NOMO-1 treated with dmso at 0.1 percent for 144 hours (cell line): ENCODE measurements at regions not wholly inside any gene's neighbourhood (a gene's known extent, or its start where the extent isn't known, plus 50 kb on each side); places are given as distances from the start of the nearest gene placed in this dataset.
"Not testable (repeated sequence)": the region's sequence is repeated elsewhere in the genome, so short reads cannot be mapped to it uniquely, and the experiment has no call there.

ENCODE experiments used
- DNase-seq: peaks from one replicate; lab custom pipeline; 2025; ENCODE audit not compliant: unreplicated experiment; lab: John Stamatoyannopoulos, UW

DNA sequence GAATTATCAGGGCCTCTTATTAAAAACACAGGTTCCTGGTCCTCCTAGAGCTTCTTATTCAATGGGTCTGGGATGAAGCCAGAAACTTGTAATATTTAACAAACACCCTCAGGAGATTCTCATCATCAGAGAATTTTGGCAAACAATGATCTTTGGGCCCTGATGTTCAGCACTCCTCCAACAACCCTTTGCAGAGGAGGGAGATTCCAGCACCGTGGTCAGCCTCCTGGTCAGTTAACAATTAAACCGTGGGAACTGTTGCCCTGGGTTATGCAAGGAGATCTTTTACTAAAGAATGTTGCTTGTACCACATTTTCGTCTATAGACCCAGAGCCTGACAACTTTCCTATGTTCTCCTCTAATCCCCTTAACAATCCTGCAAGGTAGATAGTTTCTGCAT lies 294.4 kb downstream of the PLPP3 start:
- no peak for DNase-seq

DNA sequence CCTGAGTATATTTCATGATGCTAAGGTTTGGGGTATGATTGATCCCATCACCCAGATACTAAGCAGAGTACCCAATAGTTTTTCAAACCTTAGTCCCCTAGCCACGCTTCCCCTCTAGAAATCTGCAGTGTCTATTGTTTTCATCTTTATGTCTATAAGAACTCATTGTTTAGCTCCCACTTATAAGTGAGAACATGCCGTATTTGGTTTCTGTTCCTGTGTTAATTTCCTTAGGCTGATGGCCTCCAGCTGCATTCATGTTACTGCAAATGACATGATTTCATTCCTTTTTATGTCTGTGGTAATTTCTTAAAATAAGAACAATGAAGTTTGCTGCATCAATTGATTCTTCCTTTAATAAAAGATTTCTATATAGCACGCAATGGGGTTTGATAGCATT lies 301.3 kb downstream of the PLPP3 start:
- no peak for DNase-seq

DNA sequence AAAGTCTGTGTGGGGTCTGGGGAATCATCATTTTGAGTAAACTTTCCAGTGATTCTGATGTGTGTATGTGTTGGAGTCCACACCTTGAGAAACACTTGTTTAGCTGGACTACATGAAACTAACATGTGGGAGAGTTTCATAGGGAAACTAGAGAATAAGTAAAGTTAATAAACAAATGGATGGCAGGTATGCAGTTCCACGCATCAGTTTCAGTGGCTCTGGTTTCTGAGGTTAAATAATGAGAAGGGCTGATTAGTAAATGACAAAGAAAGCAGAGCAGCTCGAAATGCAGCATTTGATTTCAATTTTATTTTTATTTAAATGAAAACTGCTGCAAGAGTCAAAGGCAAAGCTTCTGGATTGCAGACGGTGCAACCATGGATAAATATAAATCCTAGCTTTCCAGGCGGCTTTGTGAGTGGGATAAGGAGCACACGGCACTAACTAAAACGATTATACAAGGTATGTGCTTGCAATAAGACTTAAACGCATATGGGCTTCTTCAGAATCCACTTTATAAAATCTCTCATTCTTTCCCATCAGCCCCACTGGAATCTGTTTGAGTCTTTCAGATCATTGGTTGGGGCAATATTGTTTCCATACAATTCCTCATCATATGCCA lies 310.7 kb downstream of the PLPP3 start:
- no peak for DNase-seq

DNA sequence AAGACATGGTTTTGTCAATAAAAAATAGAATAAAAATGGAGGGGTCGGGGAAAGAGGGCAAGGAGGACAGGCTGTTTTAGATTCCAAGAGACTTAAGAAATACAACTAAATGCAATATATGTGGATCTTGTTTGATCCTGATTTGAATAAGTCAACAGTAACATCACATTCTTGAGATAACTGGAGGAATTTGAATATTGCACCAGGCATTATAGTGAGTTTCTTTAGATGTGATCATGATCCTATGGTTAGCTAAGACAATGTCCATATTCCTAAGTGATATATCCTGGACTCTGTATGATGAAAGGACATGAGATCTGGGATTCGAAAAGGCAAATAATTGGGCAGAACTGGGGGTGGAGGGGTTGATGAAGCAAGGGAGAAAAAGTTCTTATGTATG lies 311.8 kb downstream of the PLPP3 start:
- DNase-seq: no peak

DNA sequence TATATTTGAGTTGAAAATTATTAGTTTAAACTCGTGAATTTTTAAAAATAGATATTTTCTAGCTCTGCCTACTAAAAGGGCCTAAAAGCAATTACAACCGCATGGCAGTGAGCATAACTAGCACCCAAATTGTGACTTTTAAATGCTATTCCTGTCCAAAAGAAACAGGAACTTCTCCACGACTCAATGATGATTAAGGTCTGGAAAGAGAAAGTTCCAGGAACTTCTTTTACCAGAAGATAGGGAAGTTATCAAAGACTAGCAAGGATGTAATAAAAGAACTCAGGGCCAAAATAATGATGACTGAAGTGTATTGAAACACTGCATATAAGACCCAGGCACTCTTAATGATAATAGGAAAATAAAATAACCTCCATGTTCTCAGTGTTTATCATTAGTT lies 313.0 kb downstream of the PLPP3 start:
- DNase-seq: no peak

DNA sequence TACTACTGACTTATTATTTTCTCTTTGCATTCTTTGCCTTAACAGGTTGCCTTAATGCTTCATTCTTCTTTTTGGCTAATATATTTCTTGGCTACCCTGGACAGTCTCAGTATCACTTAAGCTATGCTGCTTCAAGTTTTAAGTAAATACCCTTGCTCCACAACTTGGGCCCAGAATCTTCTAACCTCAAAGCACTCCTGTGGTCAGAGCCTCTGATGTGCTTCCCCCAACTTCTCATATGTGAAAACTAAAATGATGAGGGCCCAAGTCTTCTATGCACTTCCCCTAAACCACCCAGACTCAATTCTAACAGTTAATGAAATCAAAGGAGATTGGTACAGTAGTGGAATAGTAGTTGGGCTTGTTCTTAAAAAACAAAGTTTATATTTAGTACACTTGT lies 314.1 kb downstream of the PLPP3 start:
- no peak for DNase-seq

DNA sequence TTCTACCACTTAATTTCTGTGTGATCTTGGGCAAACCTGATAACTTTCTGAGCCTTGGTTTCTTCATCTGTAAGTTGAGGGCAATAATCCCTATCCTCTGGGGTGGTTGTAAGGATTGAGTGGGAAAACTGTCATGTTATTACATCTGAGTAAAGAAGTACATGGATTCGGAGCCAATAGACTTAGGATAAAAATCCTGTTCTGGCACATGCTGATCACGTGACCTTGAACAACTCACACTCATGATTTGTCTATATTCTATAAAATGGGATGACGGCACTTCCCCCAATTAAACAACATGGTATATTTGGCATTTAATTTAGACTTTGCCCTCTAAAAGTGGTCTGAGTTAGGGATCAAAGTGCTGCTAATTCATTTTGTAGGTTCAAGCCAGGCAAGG lies 315.5 kb downstream of the PLPP3 start:
- DNase-seq: no peak

DNA sequence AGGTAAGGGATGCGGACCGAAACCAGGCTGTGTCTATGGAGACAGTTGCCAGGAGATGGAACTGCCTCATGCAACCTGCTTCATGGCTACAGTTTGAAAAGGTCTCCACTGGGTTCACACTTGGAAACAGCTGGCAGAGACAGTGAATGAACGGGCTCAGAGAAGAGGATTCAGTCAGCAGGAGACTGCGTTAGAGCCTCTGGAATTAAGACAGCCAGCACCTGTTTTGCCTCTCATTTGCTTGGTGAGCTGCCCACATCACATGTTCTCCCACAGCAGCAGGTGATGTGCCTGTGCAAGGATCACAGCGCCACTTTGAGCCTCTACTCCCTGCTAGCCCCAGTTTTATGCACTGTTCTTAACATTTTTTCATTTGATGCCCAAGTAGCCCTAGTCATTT lies 321.0 kb downstream of the PLPP3 start:
- DNase-seq: no peak

DNA sequence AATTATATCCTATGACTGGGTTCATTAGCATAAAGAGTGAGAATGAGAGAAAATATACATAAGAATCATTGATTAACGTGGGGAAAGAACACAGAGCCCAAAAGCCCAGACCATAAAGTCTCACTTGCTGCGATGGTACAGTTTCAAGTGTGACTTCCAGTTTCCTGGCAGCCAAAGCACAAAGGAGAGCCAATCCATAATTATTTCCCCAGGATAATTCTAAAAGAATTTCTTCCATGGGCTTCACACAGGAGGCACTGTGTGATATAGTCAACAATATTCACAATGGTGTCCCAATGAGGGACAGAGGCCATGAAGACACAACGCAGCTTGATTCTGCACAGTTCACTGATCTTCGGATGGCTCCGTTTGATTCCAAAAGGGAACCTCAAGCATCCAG lies 321.6 kb downstream of the PLPP3 start:
- no peak for DNase-seq

DNA sequence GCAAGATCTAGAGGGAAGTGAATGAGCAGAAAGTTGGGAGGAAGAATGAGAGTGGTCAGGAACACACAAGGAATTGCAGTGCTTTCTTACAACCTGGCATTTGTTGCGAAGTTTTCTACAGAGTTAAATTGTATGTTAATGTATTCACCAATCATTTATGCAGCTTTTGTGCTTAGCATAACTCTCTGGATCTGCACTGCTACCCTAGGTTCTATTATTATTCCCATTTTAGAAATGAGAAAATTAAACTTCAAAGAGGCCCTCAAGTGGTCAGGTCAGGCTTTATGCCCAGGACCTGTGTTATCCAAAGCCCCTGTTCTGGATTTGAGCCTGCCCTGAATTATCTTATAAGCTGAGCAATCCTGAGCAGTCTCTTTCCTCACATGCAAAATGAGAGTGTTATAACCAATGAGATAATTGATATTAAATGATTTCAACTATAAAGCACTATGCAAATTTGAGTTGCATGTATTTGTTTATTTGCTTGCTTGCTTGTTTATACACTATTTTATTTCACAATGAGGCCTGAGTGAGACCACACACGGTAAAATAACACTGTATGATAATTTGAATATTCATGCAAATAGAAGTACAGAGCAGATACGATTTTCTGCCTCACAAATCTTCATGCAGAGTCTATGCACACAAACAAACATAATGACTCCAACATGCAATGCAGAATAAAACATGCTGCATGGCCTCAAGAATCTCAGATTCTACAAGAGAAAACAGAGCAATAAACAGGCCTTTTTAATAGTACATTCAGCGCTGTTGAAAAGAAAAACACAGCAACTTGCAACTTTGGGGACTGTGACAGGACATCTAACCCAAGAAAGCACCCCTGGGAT lies 323.0 kb downstream of the PLPP3 start:
- DNase-seq: no peak

DNA sequence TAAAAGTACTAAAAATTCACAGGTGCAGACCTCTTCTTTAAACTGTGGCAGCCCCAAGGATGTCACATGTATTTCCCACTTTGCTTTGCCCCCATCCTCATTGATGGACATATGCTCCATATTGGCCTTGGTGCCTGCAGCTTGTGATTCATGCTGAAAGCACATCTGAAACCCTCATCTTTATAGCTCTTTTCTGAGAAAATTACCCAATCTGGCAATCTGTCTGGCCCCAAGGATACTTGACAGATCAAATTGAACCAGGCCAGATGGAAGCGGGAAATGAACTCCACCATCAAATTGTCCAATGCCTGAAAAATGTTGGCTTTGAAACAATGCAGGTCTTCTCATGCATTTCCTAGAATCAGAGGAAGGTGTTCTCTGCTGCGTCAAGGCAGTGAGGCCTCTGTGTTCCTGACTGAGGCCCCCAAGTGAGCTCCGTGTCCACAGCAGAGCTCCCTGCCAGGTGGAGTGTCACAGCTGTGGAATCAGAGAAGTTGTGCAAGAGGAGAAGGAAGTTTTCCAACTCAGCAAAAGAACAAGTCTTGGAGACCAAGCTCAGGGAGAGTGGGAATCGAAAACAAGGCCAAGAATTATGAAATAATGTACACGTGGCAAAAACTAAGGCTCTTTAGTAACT lies 323.7 kb downstream of the PLPP3 start:
- DNase-seq: no peak

DNA sequence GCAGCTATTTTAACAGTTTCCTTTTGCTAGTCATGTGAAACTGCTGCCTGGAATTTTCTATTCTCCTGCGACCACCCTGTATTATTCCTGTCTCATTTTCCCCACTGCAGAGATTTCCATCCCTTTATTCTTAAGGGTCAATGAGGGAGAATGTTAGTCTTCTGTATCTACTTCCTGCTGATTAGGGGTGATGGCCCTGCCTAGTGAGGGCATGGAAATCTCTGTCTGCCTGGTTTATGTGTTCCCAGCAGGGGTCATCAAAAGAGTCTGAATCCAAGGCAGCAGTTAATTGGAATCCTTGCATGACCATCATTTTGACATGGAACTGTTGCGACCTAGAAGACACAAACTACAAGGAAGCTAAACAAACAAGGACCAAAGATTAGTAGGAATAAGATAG lies 325.2 kb downstream of the PLPP3 start:
- no peak for DNase-seq

DNA sequence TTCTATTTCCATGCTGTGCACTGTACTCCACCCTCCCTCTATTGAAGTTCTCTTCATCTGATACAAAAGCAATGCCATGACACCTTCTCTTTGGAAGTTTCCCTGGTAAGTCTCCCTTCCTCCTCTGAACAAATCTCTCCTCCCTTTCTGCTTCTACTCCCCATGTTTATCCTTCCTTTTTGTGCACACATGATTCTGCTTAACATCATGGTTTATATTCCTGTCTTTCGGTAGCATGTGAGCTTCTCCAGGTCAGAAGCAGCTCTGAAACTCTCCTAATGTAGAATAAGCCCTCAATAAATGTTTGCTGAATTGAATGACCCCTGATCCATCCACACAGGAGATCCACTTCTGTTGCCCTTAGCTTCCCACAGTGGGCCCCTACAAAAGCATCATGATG lies 328.6 kb downstream of the PLPP3 start:
- no peak for DNase-seq

DNA sequence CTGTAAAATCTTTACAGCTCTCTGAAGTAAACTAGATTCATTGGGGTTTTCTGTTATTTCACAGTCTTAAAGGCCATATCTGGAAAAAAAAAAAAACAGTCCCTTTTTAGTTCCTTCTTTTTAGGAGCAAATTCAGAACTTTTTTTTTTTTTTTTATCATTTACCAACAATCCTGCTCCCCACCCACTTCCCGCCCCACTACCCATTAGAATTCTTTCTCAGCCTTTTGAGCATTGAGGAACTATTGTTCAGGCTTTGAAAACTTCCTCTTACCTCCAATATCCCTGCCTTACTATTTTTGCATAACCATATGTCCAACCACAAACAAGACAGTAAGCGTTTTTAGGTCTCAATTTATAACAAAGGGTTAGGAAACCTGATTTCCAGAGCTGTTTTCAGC lies 330.1 kb downstream of the PLPP3 start:
- peak; percentile 66 for DNase-seq

DNA sequence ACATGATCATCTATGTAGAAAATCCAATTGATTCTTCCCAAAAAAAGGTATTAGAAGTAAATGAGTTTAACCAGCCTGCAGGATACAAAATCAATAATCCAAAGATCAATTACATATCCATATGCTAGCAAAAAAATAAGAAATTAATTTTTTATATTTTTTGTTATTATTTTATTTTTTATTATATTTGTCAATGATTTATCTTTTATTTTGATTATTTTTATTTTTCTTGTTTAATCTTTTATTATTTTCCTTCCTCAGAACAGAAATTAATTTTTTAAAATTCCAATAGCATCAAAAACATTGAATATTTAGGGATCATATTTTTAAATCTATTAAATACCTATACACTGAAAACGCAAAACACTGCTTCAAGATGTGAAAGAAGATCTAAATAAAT lies 331.2 kb downstream of the PLPP3 start:
- DNase-seq: no peak

DNA sequence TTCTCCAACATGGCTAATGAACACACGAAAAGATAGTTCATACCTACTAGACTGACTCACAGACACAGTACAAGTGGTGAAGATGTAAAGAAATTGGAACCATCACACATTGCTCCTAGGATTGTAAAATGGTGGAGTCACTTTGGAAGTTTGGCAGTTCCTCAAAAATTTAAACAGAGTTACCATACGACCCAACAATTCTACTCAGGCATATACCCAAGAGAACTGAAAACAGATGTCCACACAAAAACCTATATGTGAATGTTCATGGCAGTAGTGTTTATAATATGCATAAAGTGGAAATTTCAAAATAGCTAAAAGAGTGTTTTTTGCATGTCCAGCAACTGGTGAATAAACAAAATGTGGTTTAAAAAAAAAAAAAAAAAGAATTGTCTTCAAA lies 332.6 kb downstream of the PLPP3 start:
- not testable (repeated sequence) for DNase-seq

DNA sequence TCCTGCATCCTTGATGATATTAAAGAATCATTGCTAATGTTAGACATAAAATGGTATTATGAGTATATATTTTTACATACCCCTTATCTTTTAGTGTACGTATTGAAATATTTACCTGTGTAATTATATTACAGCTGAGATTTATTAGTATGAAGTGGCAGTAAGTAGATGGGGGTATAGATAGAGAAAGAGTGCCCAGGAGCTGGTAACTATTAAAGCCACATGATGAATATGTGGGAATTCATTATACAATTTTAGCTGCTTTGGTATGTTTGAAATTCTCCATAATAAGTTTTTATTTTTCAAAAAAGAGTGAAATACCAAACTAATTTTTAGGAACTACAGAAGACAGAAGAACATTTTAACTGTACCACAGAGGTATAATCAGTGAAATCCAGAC lies 339.0 kb downstream of the PLPP3 start:
- DNase-seq: no peak

DNA sequence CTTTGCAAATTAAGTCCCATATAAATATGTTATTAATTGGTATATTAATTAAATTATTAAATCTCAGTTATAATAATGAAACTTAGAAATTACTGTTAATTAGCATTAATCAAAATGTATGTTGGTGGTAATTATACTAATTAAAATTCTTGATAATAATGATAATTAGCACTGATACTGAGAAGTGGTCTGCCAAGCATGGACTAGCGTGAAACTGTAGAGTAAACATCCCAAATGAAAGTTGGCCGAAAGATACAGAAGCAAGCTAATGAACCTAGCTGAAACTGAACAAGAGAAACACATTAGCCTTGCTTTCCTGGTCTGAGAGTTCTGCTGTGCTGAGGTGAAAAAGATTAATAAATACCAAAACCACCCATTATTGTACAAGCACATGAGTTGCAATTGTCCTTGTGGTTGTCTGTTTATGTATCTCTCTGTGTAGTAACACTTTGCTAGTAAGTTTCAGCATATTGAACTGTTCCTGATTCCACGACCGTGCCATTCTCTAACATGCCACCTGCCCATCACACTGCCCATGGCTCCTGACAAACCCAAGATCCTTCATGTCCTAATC lies 341.8 kb downstream of the PLPP3 start:
- no peak for DNase-seq

DNA sequence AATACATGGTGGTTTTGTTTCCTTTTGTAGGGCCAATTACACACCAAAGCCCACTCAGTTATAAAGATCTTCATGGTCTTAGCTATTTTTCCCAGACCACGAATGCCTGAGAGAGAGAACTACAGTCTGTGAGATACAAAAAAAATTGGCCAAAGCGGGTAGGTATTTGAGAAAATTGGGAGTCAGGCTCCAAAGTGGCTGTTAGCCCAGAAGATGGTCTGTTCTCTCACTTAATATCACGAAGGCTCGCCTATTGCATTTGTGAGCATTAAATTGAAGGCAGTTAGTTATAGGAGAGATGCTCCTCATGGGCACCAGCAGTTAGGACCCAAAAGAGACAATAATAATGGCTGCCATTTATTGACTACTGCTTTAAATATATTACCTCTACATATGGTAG lies 342.7 kb downstream of the PLPP3 start:
- DNase-seq: no peak

DNA sequence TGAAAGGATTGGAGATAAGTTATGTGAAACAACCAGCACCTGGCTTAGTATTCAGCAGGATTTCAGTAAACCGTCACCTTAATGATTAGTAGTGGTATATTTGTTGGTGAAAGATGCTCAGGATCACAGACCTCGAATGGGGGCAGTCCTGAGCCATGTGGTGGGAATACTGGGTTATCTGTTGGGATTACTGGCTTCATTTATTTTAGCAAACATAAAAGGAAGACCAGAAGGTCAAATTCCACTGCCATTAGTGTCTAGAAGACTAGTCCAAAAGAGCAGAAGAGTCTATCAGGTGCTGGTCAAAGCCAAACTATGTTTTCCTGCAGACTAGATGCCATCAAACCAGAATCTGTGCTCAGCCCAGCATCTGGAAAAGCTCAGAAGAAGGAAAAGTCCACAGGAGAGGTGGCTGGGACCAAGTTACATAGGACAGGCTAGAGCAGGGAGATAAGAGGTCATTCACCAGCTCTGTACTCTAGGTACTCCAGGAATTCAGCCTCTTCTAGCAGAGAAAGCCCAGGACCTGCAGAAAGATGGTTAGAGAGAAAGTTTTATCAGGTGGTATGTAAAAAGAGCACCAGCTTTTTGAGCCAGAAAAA lies 343.4 kb downstream of the PLPP3 start:
- no peak for DNase-seq

DNA sequence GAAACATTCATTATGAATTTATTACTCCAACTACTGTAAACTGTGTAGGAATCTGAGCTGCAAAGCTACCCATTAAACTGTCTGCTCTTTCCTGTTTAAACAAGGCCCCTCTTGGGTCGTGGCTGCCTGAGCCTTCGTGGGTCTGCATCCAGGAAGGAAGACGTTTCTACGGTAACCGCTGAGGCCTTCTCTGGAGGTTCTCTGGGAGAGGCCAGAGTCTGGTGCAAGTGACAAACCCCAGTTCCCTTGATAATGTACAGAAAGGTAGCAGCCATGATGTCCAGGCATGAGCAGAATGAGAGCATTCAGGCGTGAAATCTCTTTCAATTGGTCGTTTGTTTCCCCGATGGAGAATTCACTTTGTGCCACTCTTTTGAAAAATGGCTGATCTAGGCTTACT lies 350.2 kb downstream of the PLPP3 start:
- no peak for DNase-seq

DNA sequence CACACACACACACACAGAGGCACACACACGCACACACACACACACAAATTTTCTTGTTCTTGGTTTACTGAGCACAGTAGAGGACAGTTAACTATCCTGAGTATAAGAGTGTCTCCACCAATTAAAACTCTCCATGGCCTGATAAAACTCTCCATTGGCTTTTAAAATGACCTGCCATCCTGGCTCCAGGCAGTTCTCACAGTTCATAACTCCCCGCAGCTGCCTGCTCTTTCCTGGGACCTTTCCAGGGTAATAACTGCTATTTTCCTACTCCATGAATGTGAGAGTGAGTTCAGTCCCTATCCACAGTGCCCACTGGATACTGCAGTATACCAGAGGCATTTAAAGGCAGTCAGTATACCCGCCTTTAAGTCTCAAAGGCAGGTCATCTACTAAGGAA lies 351.5 kb downstream of the PLPP3 start:
- DNase-seq: no peak
